ENCODE measurements at regions not wholly inside any gene's neighbourhood (a gene's known extent, or its start where the extent isn't known, plus 50 kb on each side); places are given as distances from the start of the nearest gene placed in this dataset.

DNA sequence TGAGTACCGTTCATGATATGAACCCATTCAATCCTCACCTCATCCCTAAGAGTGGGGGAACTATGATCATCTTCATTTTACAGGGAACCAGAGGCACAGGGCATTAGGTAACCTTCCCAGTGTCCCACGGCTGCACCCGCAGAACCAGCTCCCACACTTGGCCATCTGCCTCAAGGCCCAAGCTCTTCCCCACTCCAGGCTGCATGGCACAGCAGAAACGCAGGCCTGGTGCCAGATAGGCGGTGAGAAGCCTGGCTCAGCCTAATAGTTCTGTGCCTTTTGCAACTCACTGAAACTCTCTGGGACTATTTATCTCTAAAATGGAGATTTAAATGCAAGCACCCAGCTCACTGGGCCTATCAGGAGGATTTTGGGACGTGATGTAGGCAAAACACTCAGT is 90.8 kb upstream of the ZNF618 start:
- no peak overlapping the region for H3K27ac ChIP-seq (ENCODE audit: low read depth, low read length)
- H3K27me3 ChIP-seq (ENCODE audit: insufficient read depth, low read length): peaks cover 59% of the 10 kb centered on the region
- H3K9me3 ChIP-seq (ENCODE audit: low read depth, low read length): no peaks in the 10 kb centered on the region
- no peaks in the 10 kb centered on the region for H3K79me2 ChIP-seq (ENCODE audit: insufficient read depth, low read length)
- TF ChIP-seq, protein P1, sequence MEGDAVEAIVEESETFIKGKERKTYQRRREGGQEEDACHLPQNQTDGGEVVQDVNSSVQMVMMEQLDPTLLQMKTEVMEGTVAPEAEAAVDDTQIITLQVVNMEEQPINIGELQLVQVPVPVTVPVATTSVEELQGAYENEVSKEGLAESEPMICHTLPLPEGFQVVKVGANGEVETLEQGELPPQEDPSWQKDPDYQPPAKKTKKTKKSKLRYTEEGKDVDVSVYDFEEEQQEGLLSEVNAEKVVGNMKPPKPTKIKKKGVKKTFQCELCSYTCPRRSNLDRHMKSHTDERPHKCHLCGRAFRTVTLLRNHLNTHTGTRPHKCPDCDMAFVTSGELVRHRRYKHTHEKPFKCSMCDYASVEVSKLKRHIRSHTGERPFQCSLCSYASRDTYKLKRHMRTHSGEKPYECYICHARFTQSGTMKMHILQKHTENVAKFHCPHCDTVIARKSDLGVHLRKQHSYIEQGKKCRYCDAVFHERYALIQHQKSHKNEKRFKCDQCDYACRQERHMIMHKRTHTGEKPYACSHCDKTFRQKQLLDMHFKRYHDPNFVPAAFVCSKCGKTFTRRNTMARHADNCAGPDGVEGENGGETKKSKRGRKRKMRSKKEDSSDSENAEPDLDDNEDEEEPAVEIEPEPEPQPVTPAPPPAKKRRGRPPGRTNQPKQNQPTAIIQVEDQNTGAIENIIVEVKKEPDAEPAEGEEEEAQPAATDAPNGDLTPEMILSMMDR (IDR thresholded peaks at IDR 0.05; ENCODE audit: extremely low read depth, low read depth, low read length): no peak
- no peak overlapping the region for H3K4me2 ChIP-seq (ENCODE audit: insufficient read depth, low read length)
- DNase-seq (ENCODE audit: insufficient read length, low spot score, missing footprints): no peak
- H3K4me1 ChIP-seq (ENCODE audit: insufficient read depth, low read length): no peaks in the 10 kb centered on the region
- no peak overlapping the region for H2AFZ ChIP-seq (ENCODE audit: low read length)
- H3K36me3 ChIP-seq (ENCODE audit: insufficient read depth, low read length): no peaks in the 10 kb centered on the region
- no peaks in the 10 kb centered on the region for H4K20me1 ChIP-seq (ENCODE audit: insufficient read depth, low read length)
- H3K4me3 ChIP-seq (ENCODE audit: insufficient read depth, low read length): no peak overlapping the region

DNA sequence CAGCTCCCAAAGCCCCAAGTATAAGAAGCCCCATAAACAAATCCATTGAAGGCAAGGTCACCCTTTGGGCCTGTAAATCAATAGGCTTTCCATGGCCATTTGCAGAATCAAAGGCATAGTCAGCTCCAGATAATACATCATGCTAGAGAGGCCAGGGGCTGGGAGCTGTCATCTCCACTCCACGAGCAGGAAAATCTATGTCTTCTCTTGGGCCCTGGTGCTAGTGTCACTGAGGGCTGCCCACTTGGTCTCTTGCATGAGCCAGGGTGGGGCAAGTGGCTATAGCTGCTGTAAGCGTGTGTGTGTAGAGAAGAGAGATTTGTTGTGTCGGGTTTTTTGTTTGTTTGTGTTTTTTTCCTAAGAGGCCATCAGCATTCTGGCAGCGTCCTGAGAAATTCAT is 90.0 kb upstream of the ZNF618 start:
- no peaks in the 10 kb centered on the region for H3K79me2 ChIP-seq (ENCODE audit: insufficient read depth, low read length)
- no peak overlapping the region for H2AFZ ChIP-seq (ENCODE audit: low read length)
- no peaks in the 10 kb centered on the region for H3K4me1 ChIP-seq (ENCODE audit: insufficient read depth, low read length)
- no peaks in the 10 kb centered on the region for H3K36me3 ChIP-seq (ENCODE audit: insufficient read depth, low read length)
- TF ChIP-seq, protein P1 (IDR thresholded peaks at IDR 0.05; ENCODE audit: extremely low read depth, low read depth, low read length): no peak
- H3K4me3 ChIP-seq (ENCODE audit: insufficient read depth, low read length): no peak overlapping the region
- no peak for DNase-seq (ENCODE audit: insufficient read length, low spot score, missing footprints)
- H4K20me1 ChIP-seq (ENCODE audit: insufficient read depth, low read length): no peaks in the 10 kb centered on the region
- no peak overlapping the region for H3K27ac ChIP-seq (ENCODE audit: low read depth, low read length)
- H3K9me3 ChIP-seq (ENCODE audit: low read depth, low read length): peaks cover 4% of the 10 kb centered on the region
- peaks cover 63% of the 10 kb centered on the region for H3K27me3 ChIP-seq (ENCODE audit: insufficient read depth, low read length)
- H3K4me2 ChIP-seq (ENCODE audit: insufficient read depth, low read length): no peak overlapping the region

DNA sequence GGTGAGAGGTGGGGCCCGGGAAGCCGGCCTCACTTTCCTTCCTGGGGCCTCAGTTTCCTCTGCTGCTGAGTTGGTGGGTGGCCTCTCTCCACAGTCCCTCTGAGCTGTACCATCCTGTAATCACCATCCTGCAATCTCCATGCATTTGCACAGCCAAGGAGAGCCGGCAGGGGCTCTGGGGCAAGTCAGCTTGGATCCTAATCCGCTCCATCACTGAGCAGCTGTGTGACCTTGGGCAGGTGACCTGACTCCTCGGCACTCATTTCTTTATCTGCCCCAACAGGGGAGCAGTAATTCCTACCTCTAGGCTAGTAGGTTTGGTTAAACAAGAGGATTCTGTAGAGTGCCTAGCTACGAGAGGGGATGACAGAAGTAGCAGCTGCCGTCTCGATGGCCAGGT is 88.2 kb upstream of the ZNF618 start:
- Histone ChIP-seq H4K20me1 (ENCODE audit: insufficient read depth, low read length) (no peaks in the 10 kb centered on the region), H2AFZ (ENCODE audit: low read length) (no peak overlapping the region), H3K79me2 (ENCODE audit: insufficient read depth, low read length) (no peaks in the 10 kb centered on the region), H3K27me3 (ENCODE audit: insufficient read depth, low read length) (peaks cover 67% of the 10 kb centered on the region), H3K36me3 (ENCODE audit: insufficient read depth, low read length) (no peaks in the 10 kb centered on the region), H3K4me2 (ENCODE audit: insufficient read depth, low read length) (no peak overlapping the region), H3K9me3 (ENCODE audit: low read depth, low read length) (peaks cover 8% of the 10 kb centered on the region), H3K27ac (ENCODE audit: low read depth, low read length) (no peak overlapping the region), H3K4me1 (ENCODE audit: insufficient read depth, low read length) (no peaks in the 10 kb centered on the region), H3K4me3 (ENCODE audit: insufficient read depth, low read length) (no peak overlapping the region)
- TF ChIP-seq, protein P1 (IDR thresholded peaks at IDR 0.05; ENCODE audit: extremely low read depth, low read depth, low read length): no peak
- no peak for DNase-seq (ENCODE audit: insufficient read length, low spot score, missing footprints)

DNA sequence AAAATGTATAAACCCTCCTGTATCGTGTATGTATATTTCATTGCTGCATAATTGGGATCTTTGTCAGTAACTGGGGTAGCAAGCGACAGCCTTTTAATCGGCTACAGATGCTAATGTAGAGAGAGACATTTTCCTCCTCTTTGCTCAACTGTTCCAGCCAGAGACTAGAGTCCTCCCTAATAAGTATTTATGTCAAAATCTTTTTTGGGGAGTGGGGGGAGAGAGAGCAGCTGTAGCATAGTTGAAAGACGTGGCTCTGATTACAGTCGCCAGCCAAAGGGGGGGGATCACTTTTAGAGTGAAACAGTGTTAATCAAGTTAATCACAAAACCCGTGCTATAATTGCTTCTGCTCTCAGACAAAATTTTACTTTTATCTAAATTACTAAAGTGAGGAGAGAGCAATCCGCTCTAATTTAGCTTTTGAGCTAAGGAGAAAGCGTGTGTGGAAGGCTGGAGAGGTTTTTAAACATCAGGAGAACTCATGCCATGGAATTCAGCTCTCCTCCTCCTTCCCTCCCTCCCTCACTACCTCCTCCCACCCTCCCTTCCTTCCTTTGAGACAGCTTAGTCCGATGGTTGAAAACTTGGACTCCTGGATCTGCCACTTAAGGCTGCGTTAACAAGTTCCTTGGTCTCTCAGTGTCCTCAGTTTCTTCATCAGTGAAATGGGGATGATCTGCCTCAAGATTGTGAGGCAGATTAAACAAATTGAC is 87.3 kb upstream of the ZNF618 start:
- Histone ChIP-seq H3K9me3 (ENCODE audit: low read depth, low read length) (peaks cover 8% of the 10 kb centered on the region), H3K79me2 (ENCODE audit: insufficient read depth, low read length) (no peaks in the 10 kb centered on the region), H3K36me3 (ENCODE audit: insufficient read depth, low read length) (no peaks in the 10 kb centered on the region), H3K4me3 (ENCODE audit: insufficient read depth, low read length) (no peak overlapping the region), H3K27me3 (ENCODE audit: insufficient read depth, low read length) (peaks cover 71% of the 10 kb centered on the region), H2AFZ (ENCODE audit: low read length) (no peak overlapping the region), H3K4me2 (ENCODE audit: insufficient read depth, low read length) (no peak overlapping the region), H3K4me1 (ENCODE audit: insufficient read depth, low read length) (no peaks in the 10 kb centered on the region), H4K20me1 (ENCODE audit: insufficient read depth, low read length) (no peaks in the 10 kb centered on the region), H3K27ac (ENCODE audit: low read depth, low read length) (no peak overlapping the region)
- no peak for DNase-seq (ENCODE audit: insufficient read length, low spot score, missing footprints)
- TF ChIP-seq, protein P1 (IDR thresholded peaks at IDR 0.05; ENCODE audit: extremely low read depth, low read depth, low read length): no peak

Data from osteoblast (primary cell).